ENCODE measurements at regions not wholly inside any gene's neighbourhood (a gene's known extent, or its start where the extent isn't known, plus 50 kb on each side); places are given as distances from the start of the nearest gene placed in this dataset.
"Not testable (repeated sequence)": the region's sequence is repeated elsewhere in the genome, so short reads cannot be mapped to it uniquely, and the experiment has no call there.

GRCh38 chr10:81135851-81136250, 598.1 kb downstream of the SH2D4B start:
- DNase-seq: no peak

- DNase-seq: no peak
Observed at GRCh38 chr10:81136261-81136660, 598.6 kb downstream of the SH2D4B start.

- DNase-seq: no peak
Observed at GRCh38 chr10:81145975-81146374, 608.3 kb downstream of the SH2D4B start.

GRCh38 chr10:81146436-81146835, 608.7 kb downstream of the SH2D4B start:
- no peak for DNase-seq

GRCh38 chr10:81152656-81153055, 615.0 kb downstream of the SH2D4B start:
- no peak for DNase-seq

GRCh38 chr10:81157681-81158080, 620.0 kb downstream of the SH2D4B start:
- no peak for DNase-seq

- DNase-seq: peak; percentile 49
Observed at GRCh38 chr10:81177651-81178244, 640.0 kb downstream of the SH2D4B start.

GRCh38 chr10:81179324-81179723, 641.6 kb downstream of the SH2D4B start:
- DNase-seq: no peak

- peak; percentile 63 for DNase-seq
Observed at GRCh38 chr10:81179805-81180452, 642.2 kb downstream of the SH2D4B start.

- DNase-seq: no peak
Observed at GRCh38 chr10:81182296-81182695, 644.6 kb downstream of the SH2D4B start.

- DNase-seq: no peak
Observed at GRCh38 chr10:81192221-81192788, 654.6 kb downstream of the SH2D4B start.

GRCh38 chr10:81200801-81201200, 663.1 kb downstream of the SH2D4B start:
- DNase-seq: no peak

- DNase-seq: not testable (repeated sequence)
Observed at GRCh38 chr10:81207359-81207758, 667.6 kb upstream of the NRG3 start.

- no peak for DNase-seq
Observed at GRCh38 chr10:81213370-81213769, 661.6 kb upstream of the NRG3 start.

- DNase-seq: no peak
Observed at GRCh38 chr10:81215498-81215897, 659.5 kb upstream of the NRG3 start.

GRCh38 chr10:81216949-81217348, 658.0 kb upstream of the NRG3 start:
- DNase-seq: no peak

GRCh38 chr10:81218307-81218706, 656.7 kb upstream of the NRG3 start:
- no peak for DNase-seq

GRCh38 chr10:81219758-81220157, 655.2 kb upstream of the NRG3 start:
- no peak for DNase-seq

GRCh38 chr10:81248886-81249285, 626.1 kb upstream of the NRG3 start:
- no peak for DNase-seq

GRCh38 chr10:81251457-81252115, 623.4 kb upstream of the NRG3 start:
- DNase-seq: peak; percentile 57

- DNase-seq: not testable (repeated sequence)
Observed at GRCh38 chr10:81264991-81265390, 610.0 kb upstream of the NRG3 start.

- no peak for DNase-seq
Observed at GRCh38 chr10:81270051-81270450, 604.9 kb upstream of the NRG3 start.

- DNase-seq: no peak
Observed at GRCh38 chr10:81280497-81281479, 594.2 kb upstream of the NRG3 start.
